ENCODE measurements at regions not wholly inside any gene's neighbourhood (a gene's known extent, or its start where the extent isn't known, plus 50 kb on each side); places are given as distances from the start of the nearest gene placed in this dataset.

DNA sequence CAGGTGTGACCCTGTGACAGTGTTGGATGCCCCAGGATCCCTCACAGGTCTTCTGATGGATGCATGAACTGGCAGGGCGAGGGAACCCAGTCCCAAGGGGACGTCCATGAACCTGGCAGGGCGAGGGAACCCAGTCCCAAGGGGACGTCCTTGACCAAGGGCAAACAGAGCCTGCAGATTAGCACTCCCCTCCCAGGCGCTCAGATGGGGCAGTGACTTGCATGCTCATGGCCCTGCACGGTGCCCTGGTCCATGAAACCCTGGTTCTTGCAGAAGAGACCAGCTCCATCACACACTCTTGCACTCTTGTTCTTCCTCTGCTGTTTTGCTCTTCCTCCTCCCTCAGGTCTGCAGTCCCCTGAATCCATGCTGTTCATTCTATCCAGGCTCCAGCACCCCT, 192.7 kb downstream of the GALR1 start:
- Histone ChIP-seq H3K4me1 (ENCODE audit: control insufficient read depth, insufficient read depth, low read depth, low read length) (no peaks in the 10 kb centered on the region), H3K4me3 (ENCODE audit: insufficient read depth in 1 of 2, low read depth in 1 of 2, low read length in 2 of 2) (no peak overlapping the region), H3K36me3 (ENCODE audit: control insufficient read depth in 1 of 2, insufficient read depth in 2 of 2, low read depth in 1 of 2, low read length in 2 of 2) (no peaks in the 10 kb centered on the region), H2BK15ac (ENCODE audit: low read depth, poor library complexity, severe bottlenecking) (no peak overlapping the region), H4K8ac (ENCODE audit: low read length) (no peak overlapping the region), H3K14ac (ENCODE audit: low read length in 2 of 2) (no peak overlapping the region), H3K23ac (ENCODE audit: low read length in 2 of 2) (no peak overlapping the region), H3K18ac (ENCODE audit: low read depth in 1 of 2, low read length in 2 of 2) (no peak overlapping the region), H3K79me1 (replicated peaks; ENCODE audit: low read length, poor library complexity, severe bottlenecking) (no peaks in the 10 kb centered on the region), H3K4ac (ENCODE audit: low read depth in 1 of 2, low read length in 2 of 2) (no peak overlapping the region), H2BK12ac (ENCODE audit: low read length in 2 of 2) (no peak overlapping the region), H2AK5ac (ENCODE audit: low read length, severe bottlenecking) (no peak overlapping the region), H4K91ac (ENCODE audit: low read length) (no peak overlapping the region), H3K9me3 (ENCODE audit: control insufficient read depth, low read length) (no peaks in the 10 kb centered on the region), H3K27me3 (ENCODE audit: control insufficient read depth in 1 of 2, insufficient read depth in 1 of 2, low read length in 2 of 2) (no peaks in the 10 kb centered on the region), H2AFZ (ENCODE audit: low read depth, low read length) (peak overlapping the region; percentile 14), H2BK120ac (ENCODE audit: low read depth, low read length) (no peak overlapping the region), H3K9ac (ENCODE audit: low read length) (no peak overlapping the region), H2BK5ac (ENCODE audit: low read depth, low read length, poor library complexity, severe bottlenecking) (no peak overlapping the region), H3K27ac (ENCODE audit: low read length, poor library complexity, severe bottlenecking) (no peak overlapping the region), H3K4me2 (ENCODE audit: low read length, poor library complexity, severe bottlenecking) (no peak overlapping the region)
- DNase-seq: no peak
- 67% methylated on average over 6 of the region's 6 CpGs for WGBS

DNA sequence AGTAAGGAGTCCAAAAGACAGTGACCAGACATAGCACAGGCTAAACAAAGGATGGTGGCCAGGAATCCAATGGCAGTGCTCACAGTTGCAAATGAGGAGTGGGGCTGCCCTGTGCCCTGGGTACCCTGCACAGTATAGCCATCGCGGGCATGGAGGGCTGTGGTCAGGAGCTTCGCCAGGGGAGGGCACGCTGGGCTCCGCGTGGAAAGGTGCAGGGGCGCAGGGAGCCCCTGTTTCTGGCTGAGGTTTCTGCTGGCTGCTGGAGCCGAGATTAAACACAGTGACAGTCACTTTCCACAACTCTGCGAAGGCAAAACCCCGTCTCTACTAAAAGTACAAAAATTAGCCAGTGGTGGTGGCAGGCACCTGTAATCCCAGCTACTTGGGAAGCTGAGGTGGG, 194.7 kb downstream of the GALR1 start:
- H3K27ac ChIP-seq (ENCODE audit: low read length, poor library complexity, severe bottlenecking): no peak overlapping the region

DNA sequence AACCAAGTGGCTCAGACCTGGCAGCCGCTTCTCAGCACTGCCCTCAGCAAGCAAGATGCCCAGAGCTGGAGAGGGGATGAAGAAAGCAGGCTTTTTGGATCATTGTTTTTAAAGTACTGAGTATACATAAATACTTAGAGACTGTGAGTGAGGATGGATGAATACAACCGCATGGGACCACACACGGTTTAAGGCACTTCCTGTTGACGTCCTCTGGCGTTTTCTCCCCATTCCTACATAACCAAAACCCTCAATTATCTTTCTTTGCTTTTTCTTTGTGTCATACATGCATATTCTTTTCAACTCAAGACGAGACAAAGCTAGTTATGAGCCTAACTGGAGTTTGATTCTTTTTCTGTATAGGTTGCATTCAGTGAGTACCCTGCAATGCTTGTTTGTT, 198.4 kb downstream of the GALR1 start:
- no peak overlapping the region for H3K23ac ChIP-seq (ENCODE audit: low read length in 2 of 2)
- H3K27me3 ChIP-seq (ENCODE audit: control insufficient read depth in 1 of 2, insufficient read depth in 1 of 2, low read length in 2 of 2): peaks cover 0 to 2% of the 10 kb centered on the region in 2 experiments
- WGBS: 66% methylated on average over 6 of the region's 6 CpGs
- H3K36me3 ChIP-seq (ENCODE audit: control insufficient read depth in 1 of 2, insufficient read depth in 2 of 2, low read depth in 1 of 2, low read length in 2 of 2): no peaks in the 10 kb centered on the region
- H4K8ac ChIP-seq (ENCODE audit: low read length): no peak overlapping the region
- no peak overlapping the region for H2BK5ac ChIP-seq (ENCODE audit: low read depth, low read length, poor library complexity, severe bottlenecking)
- DNase-seq: no peak
- H2BK15ac ChIP-seq (ENCODE audit: low read depth, poor library complexity, severe bottlenecking): no peak overlapping the region
- no peak overlapping the region for H3K14ac ChIP-seq (ENCODE audit: low read length in 2 of 2)
- no peak overlapping the region for H3K4me2 ChIP-seq (ENCODE audit: low read length, poor library complexity, severe bottlenecking)
- H3K9ac ChIP-seq (ENCODE audit: low read length): no peak overlapping the region
- H2BK12ac ChIP-seq (ENCODE audit: low read length in 2 of 2): no peak overlapping the region
- no peak overlapping the region for H2AFZ ChIP-seq (ENCODE audit: low read depth, low read length)
- H3K79me1 ChIP-seq (replicated peaks; ENCODE audit: low read length, poor library complexity, severe bottlenecking): no peaks in the 10 kb centered on the region
- no peak overlapping the region for H3K27ac ChIP-seq (ENCODE audit: low read length, poor library complexity, severe bottlenecking)
- no peak overlapping the region for H2BK120ac ChIP-seq (ENCODE audit: low read depth, low read length)
- no peaks in the 10 kb centered on the region for H3K4me1 ChIP-seq (ENCODE audit: control insufficient read depth, insufficient read depth, low read depth, low read length)
- H3K9me3 ChIP-seq (ENCODE audit: control insufficient read depth, low read length): no peaks in the 10 kb centered on the region
- H2AK5ac ChIP-seq (ENCODE audit: low read length, severe bottlenecking): no peak overlapping the region
- no peak overlapping the region for H3K4me3 ChIP-seq (ENCODE audit: insufficient read depth in 1 of 2, low read depth in 1 of 2, low read length in 2 of 2)
- H3K18ac ChIP-seq (ENCODE audit: low read depth in 1 of 2, low read length in 2 of 2): no peak overlapping the region
- H3K4ac ChIP-seq (ENCODE audit: low read depth in 1 of 2, low read length in 2 of 2): no peak overlapping the region
- no peak overlapping the region for H4K91ac ChIP-seq (ENCODE audit: low read length)

More for the DNA sequence above, 194.7 kb downstream of the GALR1 start:
- Histone ChIP-seq H4K91ac (ENCODE audit: low read length) (no peak overlapping the region), H2BK12ac (ENCODE audit: low read length in 2 of 2) (no peak overlapping the region), H3K4me2 (ENCODE audit: low read length, poor library complexity, severe bottlenecking) (no peak overlapping the region), H3K79me1 (replicated peaks; ENCODE audit: low read length, poor library complexity, severe bottlenecking) (no peaks in the 10 kb centered on the region), H3K4me3 (ENCODE audit: insufficient read depth in 1 of 2, low read depth in 1 of 2, low read length in 2 of 2) (no peak overlapping the region), H2AFZ (ENCODE audit: low read depth, low read length) (no peak overlapping the region), H3K36me3 (ENCODE audit: control insufficient read depth in 1 of 2, insufficient read depth in 2 of 2, low read depth in 1 of 2, low read length in 2 of 2) (no peaks in the 10 kb centered on the region), H3K14ac (ENCODE audit: low read length in 2 of 2) (no peak overlapping the region), H3K4me1 (ENCODE audit: control insufficient read depth, insufficient read depth, low read depth, low read length) (no peaks in the 10 kb centered on the region), H4K8ac (ENCODE audit: low read length) (no peak overlapping the region), H2AK5ac (ENCODE audit: low read length, severe bottlenecking) (no peak overlapping the region), H3K18ac (ENCODE audit: low read depth in 1 of 2, low read length in 2 of 2) (no peak overlapping the region), H3K9ac (ENCODE audit: low read length) (no peak overlapping the region), H3K23ac (ENCODE audit: low read length in 2 of 2) (no peak overlapping the region), H3K9me3 (ENCODE audit: control insufficient read depth, low read length) (no peaks in the 10 kb centered on the region), H3K4ac (ENCODE audit: low read depth in 1 of 2, low read length in 2 of 2) (no peak overlapping the region), H2BK15ac (ENCODE audit: low read depth, poor library complexity, severe bottlenecking) (no peak overlapping the region), H2BK120ac (ENCODE audit: low read depth, low read length) (no peak overlapping the region), H3K27me3 (ENCODE audit: control insufficient read depth in 1 of 2, insufficient read depth in 1 of 2, low read length in 2 of 2) (no peaks in the 10 kb centered on the region), H2BK5ac (ENCODE audit: low read depth, low read length, poor library complexity, severe bottlenecking) (no peak overlapping the region)
- no peak for DNase-seq
- 95% methylated on average over 9 of the region's 10 CpGs for WGBS

DNA sequence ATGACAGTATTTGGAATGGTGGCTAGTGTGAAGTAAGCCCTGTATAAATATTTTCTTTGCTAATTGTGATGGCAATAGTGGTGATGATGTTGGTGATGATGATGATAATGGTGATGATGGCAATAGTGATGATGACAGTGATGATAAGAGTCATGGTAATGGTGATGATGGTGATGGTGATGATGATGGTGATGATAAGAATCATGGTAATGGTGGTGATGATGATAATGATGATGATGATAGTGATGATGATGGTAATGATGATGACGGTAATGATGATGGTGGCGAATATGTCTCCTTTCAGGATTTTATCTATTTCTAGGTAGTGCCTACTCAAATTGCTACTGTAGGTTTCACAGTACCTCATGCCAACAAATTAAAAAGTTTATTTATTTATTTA, 205.4 kb downstream of the GALR1 start:
- Histone ChIP-seq H2BK15ac (ENCODE audit: low read depth, poor library complexity, severe bottlenecking) (no peak overlapping the region), H3K18ac (ENCODE audit: low read depth in 1 of 2, low read length in 2 of 2) (no peak overlapping the region), H4K8ac (ENCODE audit: low read length) (no peak overlapping the region), H3K4me2 (ENCODE audit: low read length, poor library complexity, severe bottlenecking) (no peak overlapping the region), H3K27ac (ENCODE audit: low read length, poor library complexity, severe bottlenecking) (no peak overlapping the region), H4K91ac (ENCODE audit: low read length) (no peak overlapping the region), H3K27me3 (ENCODE audit: control insufficient read depth in 1 of 2, insufficient read depth in 1 of 2, low read length in 2 of 2) (peaks cover 0 to 2% of the 10 kb centered on the region in 2 experiments), H3K9ac (ENCODE audit: low read length) (no peak overlapping the region), H3K36me3 (ENCODE audit: control insufficient read depth in 1 of 2, insufficient read depth in 2 of 2, low read depth in 1 of 2, low read length in 2 of 2) (no peaks in the 10 kb centered on the region), H2BK120ac (ENCODE audit: low read depth, low read length) (no peak overlapping the region), H3K9me3 (ENCODE audit: control insufficient read depth, low read length) (no peaks in the 10 kb centered on the region), H3K14ac (ENCODE audit: low read length in 2 of 2) (no peak overlapping the region), H3K4me3 (ENCODE audit: insufficient read depth in 1 of 2, low read depth in 1 of 2, low read length in 2 of 2) (no peak overlapping the region), H2BK12ac (ENCODE audit: low read length in 2 of 2) (no peak overlapping the region), H2BK5ac (ENCODE audit: low read depth, low read length, poor library complexity, severe bottlenecking) (no peak overlapping the region), H3K79me1 (replicated peaks; ENCODE audit: low read length, poor library complexity, severe bottlenecking) (no peaks in the 10 kb centered on the region), H2AFZ (ENCODE audit: low read depth, low read length) (no peak overlapping the region), H3K4ac (ENCODE audit: low read depth in 1 of 2, low read length in 2 of 2) (no peak overlapping the region), H2AK5ac (ENCODE audit: low read length, severe bottlenecking) (no peak overlapping the region), H3K4me1 (ENCODE audit: control insufficient read depth, insufficient read depth, low read depth, low read length) (no peaks in the 10 kb centered on the region), H3K23ac (ENCODE audit: low read length in 2 of 2) (no peak overlapping the region)
- 100% methylated on average over 1 of the region's 2 CpGs for WGBS
- no peak for DNase-seq

Data from mesenchymal stem cell (in vitro differentiated cells and primary cell).